HG03575 (cell line): ENCODE measurements at regions not wholly inside any gene's neighbourhood (a gene's known extent, or its start where the extent isn't known, plus 50 kb on each side); places are given as distances from the start of the nearest gene placed in this dataset.
"Not testable (repeated sequence)": the region's sequence is repeated elsewhere in the genome, so short reads cannot be mapped to it uniquely, and the experiment has no call there.

Experiments used
- ATAC-seq: cut with Tn5 transposase; IDR thresholded peaks from one replicate; pipeline ENCODE4 v1.9.1; 2021; ENCODE audit not compliant: unreplicated experiment, insufficient number of reproducible peaks, low FRiP score; ENCODE audit errors: extremely low read depth

- ATAC-seq = no peak
Measured at GRCh38 chr12:92063641-92064040, 82.0 kb downstream of the BTG1 start.

- no peak for ATAC-seq
Measured at GRCh38 chr12:92062539-92063493, 82.8 kb downstream of the BTG1 start.

GRCh38 chr12:92061061-92061460 is 84.6 kb downstream of the BTG1 start:
- no peak for ATAC-seq

GRCh38 chr12:92059960-92060359 is 85.7 kb downstream of the BTG1 start:
- ATAC-seq = no peak

GRCh38 chr12:92058664-92059063 is 87.0 kb downstream of the BTG1 start:
- ATAC-seq = no peak

- ATAC-seq = not testable (repeated sequence)
Measured at GRCh38 chr12:92056756-92057155, 88.9 kb downstream of the BTG1 start.

GRCh38 chr12:92056290-92056689 is 89.4 kb downstream of the BTG1 start:
- ATAC-seq = no peak

- no peak for ATAC-seq
Measured at GRCh38 chr12:92055877-92056276, 89.8 kb downstream of the BTG1 start.

- no peak for ATAC-seq
Measured at GRCh38 chr12:92051441-92051840, 94.2 kb downstream of the BTG1 start.

- no peak for ATAC-seq
Measured at GRCh38 chr12:92049403-92049802, 96.2 kb downstream of the BTG1 start.

GRCh38 chr12:92047393-92047826 is 98.2 kb downstream of the BTG1 start:
- no peak for ATAC-seq

- no peak for ATAC-seq
Measured at GRCh38 chr12:92046557-92047392, 98.9 kb downstream of the BTG1 start.

- no peak for ATAC-seq
Measured at GRCh38 chr12:92045852-92046251, 99.8 kb downstream of the BTG1 start.

- no peak for ATAC-seq
Measured at GRCh38 chr12:92044435-92044834, 101.2 kb downstream of the BTG1 start.

GRCh38 chr12:92042791-92043531 is 102.7 kb downstream of the BTG1 start:
- no peak for ATAC-seq

GRCh38 chr12:92041742-92042141 is 103.9 kb downstream of the BTG1 start:
- no peak for ATAC-seq

- no peak for ATAC-seq
Measured at GRCh38 chr12:92039046-92039445, 106.6 kb downstream of the BTG1 start.

- no peak for ATAC-seq
Measured at GRCh38 chr12:92038476-92038875, 107.2 kb downstream of the BTG1 start.

GRCh38 chr12:92036771-92037453 is 108.7 kb downstream of the BTG1 start:
- ATAC-seq = no peak
